ENCODE measurements at regions not wholly inside any gene's neighbourhood (a gene's known extent, or its start where the extent isn't known, plus 50 kb on each side); places are given as distances from the start of the nearest gene placed in this dataset.

- TF ChIP-seq POLR2A (IDR thresholded peaks at IDR 0.05) (no peak), CTCF (IDR thresholded peaks at IDR 0.05) (no peak)
These were observed 326.8 kb downstream of the ALG10 start for GRCh38 chr12:34348836-34349672.

Measured in body of pancreas (tissue), 4 donors.